ENCODE measurements at regions not wholly inside any gene's neighbourhood (a gene's known extent, or its start where the extent isn't known, plus 50 kb on each side); places are given as distances from the start of the nearest gene placed in this dataset.

DNA sequence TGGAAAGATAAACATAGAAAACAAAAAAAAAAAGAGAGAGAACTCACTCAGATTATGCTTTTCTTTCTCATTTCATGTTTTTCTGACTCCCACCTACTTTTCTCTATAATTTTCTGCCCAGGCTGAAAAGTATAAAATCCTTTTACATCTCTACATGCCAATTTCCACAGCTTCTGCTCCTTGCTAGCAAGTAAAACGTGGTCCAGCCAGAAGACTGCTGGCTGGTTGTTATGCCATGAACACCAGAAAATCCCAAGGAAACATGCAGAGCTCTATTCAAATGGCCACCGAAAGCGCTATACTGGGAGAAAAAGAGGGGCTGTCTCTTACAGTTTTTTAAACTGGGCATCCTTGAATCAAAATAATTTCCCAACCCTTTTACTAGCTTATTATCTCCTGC, 512.8 kb upstream of the ID4 start:
- TF ChIP-seq RFX5 (IDR thresholded peaks at IDR 0.05; ENCODE audit: low read depth, low read length): no peak
- no peak for TF ChIP-seq MXI1 (IDR thresholded peaks at IDR 0.05; ENCODE audit: borderline replicate concordance, low read depth, low read length)
- TF ChIP-seq CHD1 (IDR thresholded peaks at IDR 0.05; ENCODE audit: low read depth, low read length): no peak
- TF ChIP-seq, protein P1, sequence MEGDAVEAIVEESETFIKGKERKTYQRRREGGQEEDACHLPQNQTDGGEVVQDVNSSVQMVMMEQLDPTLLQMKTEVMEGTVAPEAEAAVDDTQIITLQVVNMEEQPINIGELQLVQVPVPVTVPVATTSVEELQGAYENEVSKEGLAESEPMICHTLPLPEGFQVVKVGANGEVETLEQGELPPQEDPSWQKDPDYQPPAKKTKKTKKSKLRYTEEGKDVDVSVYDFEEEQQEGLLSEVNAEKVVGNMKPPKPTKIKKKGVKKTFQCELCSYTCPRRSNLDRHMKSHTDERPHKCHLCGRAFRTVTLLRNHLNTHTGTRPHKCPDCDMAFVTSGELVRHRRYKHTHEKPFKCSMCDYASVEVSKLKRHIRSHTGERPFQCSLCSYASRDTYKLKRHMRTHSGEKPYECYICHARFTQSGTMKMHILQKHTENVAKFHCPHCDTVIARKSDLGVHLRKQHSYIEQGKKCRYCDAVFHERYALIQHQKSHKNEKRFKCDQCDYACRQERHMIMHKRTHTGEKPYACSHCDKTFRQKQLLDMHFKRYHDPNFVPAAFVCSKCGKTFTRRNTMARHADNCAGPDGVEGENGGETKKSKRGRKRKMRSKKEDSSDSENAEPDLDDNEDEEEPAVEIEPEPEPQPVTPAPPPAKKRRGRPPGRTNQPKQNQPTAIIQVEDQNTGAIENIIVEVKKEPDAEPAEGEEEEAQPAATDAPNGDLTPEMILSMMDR (conservative IDR thresholded peaks at IDR 0.05; ENCODE audit: low read depth, low read length): no peak
- no peak for TF ChIP-seq POLR2A (IDR thresholded peaks at IDR 0.05; ENCODE audit: low read depth, low read length)
- TF ChIP-seq, protein P2, sequence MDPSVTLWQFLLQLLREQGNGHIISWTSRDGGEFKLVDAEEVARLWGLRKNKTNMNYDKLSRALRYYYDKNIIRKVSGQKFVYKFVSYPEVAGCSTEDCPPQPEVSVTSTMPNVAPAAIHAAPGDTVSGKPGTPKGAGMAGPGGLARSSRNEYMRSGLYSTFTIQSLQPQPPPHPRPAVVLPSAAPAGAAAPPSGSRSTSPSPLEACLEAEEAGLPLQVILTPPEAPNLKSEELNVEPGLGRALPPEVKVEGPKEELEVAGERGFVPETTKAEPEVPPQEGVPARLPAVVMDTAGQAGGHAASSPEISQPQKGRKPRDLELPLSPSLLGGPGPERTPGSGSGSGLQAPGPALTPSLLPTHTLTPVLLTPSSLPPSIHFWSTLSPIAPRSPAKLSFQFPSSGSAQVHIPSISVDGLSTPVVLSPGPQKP (IDR thresholded peaks at IDR 0.05; ENCODE audit: borderline replicate concordance, low read depth, low read length): no peak
- TF ChIP-seq BHLHE40 (IDR thresholded peaks at IDR 0.05; ENCODE audit: low read depth, low read length): no peak
- TF ChIP-seq MAFK (IDR thresholded peaks at IDR 0.05; ENCODE audit: low read depth, low read length): no peak
- no peak for TF ChIP-seq FOS (IDR thresholded peaks at IDR 0.05; ENCODE audit: low read depth, low read length)

Data from IMR-90 (cell line).